ENCODE measurements at regions not wholly inside any gene's neighbourhood (a gene's known extent, or its start where the extent isn't known, plus 50 kb on each side); places are given as distances from the start of the nearest gene placed in this dataset.

DNA sequence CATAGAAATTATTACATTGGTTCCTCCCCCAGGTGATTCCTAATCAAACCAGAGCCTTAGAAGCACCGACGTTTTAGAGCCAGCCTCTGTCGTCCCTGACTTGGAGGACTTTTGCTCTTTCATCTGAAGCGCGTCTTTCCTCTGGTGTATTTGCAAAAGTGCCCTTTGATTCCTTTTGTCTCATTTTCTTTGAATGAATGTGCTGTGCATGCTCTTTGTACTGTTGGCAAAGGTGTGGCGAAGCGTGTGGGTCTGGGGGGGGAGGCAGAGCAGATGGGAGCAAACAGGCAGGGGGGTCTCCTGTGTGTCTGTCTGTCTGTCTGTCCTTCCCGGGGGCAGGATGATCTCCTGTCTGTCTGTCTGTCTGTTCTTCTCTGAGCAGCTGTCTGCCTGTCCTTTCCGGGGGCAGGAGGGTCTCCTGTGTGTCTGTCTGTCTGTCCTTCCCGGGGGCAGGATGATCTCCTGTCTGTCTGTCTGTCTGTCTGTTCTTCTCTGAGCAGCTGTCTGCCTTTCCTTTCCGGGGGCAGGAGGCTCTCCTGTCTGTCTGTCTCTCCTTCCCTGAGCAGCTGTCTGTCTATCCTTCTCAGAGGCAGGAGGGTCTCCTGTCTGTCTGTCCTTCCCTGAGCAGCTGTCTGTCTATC is 205.5 kb upstream of the MYT1L start:
- no peaks in the 10 kb centered on the region for H3K27me3 ChIP-seq (ENCODE audit: insufficient read depth)
- no peak overlapping the region for H3K9ac ChIP-seq
- H3K4me1 ChIP-seq (ENCODE audit: control insufficient read depth in 1 of 2, insufficient read depth in 2 of 2, low read depth in 1 of 2, low read length in 1 of 2): no peaks in the 10 kb centered on the region
- no peaks in the 10 kb centered on the region for H3K79me2 ChIP-seq (ENCODE audit: insufficient read depth)
- H2AFZ ChIP-seq (ENCODE audit: low read depth): no peak overlapping the region
- H3K9me2 ChIP-seq: no peaks in the 10 kb centered on the region
- TF ChIP-seq YY1 (IDR thresholded peaks at IDR 0.05; ENCODE audit: low read depth) (no peak), GABPA (IDR thresholded peaks at IDR 0.05; ENCODE audit: low read depth) (no peak), POLR2AphosphoS5 (IDR thresholded peaks at IDR 0.05; ENCODE audit: low read depth, low read length) (no peak), NFIC (IDR thresholded peaks at IDR 0.05; ENCODE audit: borderline replicate concordance) (no peak), SMC3 (IDR thresholded peaks at IDR 0.05; ENCODE audit: low read depth, low read length) (no peak)
- TF ChIP-seq, protein P1, sequence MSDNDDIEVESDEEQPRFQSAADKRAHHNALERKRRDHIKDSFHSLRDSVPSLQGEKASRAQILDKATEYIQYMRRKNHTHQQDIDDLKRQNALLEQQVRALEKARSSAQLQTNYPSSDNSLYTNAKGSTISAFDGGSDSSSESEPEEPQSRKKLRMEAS (IDR thresholded peaks at IDR 0.05; ENCODE audit: low read depth): no peak
- TF ChIP-seq, protein P2, sequence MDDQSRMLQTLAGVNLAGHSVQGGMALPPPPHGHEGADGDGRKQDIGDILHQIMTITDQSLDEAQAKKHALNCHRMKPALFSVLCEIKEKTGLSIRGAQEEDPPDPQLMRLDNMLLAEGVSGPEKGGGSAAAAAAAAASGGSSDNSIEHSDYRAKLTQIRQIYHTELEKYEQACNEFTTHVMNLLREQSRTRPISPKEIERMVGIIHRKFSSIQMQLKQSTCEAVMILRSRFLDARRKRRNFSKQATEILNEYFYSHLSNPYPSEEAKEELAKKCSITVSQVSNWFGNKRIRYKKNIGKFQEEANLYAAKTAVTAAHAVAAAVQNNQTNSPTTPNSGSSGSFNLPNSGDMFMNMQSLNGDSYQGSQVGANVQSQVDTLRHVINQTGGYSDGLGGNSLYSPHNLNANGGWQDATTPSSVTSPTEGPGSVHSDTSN (IDR thresholded peaks at IDR 0.05): no peak
- TF ChIP-seq, protein P3, sequence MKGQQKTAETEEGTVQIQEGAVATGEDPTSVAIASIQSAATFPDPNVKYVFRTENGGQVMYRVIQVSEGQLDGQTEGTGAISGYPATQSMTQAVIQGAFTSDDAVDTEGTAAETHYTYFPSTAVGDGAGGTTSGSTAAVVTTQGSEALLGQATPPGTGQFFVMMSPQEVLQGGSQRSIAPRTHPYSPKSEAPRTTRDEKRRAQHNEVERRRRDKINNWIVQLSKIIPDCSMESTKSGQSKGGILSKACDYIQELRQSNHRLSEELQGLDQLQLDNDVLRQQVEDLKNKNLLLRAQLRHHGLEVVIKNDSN (IDR thresholded peaks at IDR 0.05; ENCODE audit: borderline replicate concordance, low read depth): no peak
- TF ChIP-seq, protein P4, sequence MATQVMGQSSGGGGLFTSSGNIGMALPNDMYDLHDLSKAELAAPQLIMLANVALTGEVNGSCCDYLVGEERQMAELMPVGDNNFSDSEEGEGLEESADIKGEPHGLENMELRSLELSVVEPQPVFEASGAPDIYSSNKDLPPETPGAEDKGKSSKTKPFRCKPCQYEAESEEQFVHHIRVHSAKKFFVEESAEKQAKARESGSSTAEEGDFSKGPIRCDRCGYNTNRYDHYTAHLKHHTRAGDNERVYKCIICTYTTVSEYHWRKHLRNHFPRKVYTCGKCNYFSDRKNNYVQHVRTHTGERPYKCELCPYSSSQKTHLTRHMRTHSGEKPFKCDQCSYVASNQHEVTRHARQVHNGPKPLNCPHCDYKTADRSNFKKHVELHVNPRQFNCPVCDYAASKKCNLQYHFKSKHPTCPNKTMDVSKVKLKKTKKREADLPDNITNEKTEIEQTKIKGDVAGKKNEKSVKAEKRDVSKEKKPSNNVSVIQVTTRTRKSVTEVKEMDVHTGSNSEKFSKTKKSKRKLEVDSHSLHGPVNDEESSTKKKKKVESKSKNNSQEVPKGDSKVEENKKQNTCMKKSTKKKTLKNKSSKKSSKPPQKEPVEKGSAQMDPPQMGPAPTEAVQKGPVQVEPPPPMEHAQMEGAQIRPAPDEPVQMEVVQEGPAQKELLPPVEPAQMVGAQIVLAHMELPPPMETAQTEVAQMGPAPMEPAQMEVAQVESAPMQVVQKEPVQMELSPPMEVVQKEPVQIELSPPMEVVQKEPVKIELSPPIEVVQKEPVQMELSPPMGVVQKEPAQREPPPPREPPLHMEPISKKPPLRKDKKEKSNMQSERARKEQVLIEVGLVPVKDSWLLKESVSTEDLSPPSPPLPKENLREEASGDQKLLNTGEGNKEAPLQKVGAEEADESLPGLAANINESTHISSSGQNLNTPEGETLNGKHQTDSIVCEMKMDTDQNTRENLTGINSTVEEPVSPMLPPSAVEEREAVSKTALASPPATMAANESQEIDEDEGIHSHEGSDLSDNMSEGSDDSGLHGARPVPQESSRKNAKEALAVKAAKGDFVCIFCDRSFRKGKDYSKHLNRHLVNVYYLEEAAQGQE (IDR thresholded peaks at IDR 0.05; ENCODE audit: low read depth, low read length): no peak
- H3K27ac ChIP-seq (ENCODE audit: low read depth in 2 of 2, low read length in 1 of 2): no peak overlapping the region
- no peaks in the 10 kb centered on the region for H3F3A ChIP-seq (replicated peaks; ENCODE audit: insufficient read depth)
- no peaks in the 10 kb centered on the region for H3K36me3 ChIP-seq (replicated peaks in 1 of 2; ENCODE audit: control insufficient read depth in 1 of 2, insufficient read depth in 2 of 2, low read length in 1 of 2)
- 34% methylated on average over 11 of the region's 11 CpGs for WGBS (ENCODE audit: low lambda C conversion rate)
- POLR2A ChIA-PET: no interaction called here
- H3K4me3 ChIP-seq (ENCODE audit: low read depth in 2 of 2, low read length in 1 of 2): no peak overlapping the region
- H4K20me1 ChIP-seq (ENCODE audit: insufficient read depth): no peaks in the 10 kb centered on the region
- no peak for DNase-seq
- CTCF ChIA-PET: no interaction called here
- no peaks in the 10 kb centered on the region for H3K9me3 ChIP-seq
- H3K4me2 ChIP-seq: no peak overlapping the region

DNA sequence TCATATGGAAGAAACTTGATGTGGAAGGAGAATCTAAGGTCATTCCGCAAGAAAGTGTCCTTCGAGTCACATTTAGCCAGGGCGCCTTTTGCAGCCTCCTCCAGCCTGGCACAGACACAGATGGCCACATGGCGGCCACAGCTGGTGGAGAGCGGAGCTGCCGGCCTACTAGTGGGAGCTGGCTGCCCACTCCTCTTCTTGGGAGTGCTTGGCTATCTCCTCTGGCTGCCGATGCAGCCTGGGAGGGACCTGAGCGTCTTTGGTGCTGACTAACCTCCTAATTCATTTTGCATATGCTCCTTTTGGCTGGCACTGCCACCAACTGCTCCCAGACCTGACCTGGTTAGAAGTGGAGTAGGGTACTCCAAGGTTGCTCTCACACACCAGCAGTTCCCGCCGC is 199.3 kb upstream of the MYT1L start:
- H4K20me1 ChIP-seq (ENCODE audit: insufficient read depth): no peaks in the 10 kb centered on the region
- no peaks in the 10 kb centered on the region for H3K79me2 ChIP-seq (ENCODE audit: insufficient read depth)
- no peaks in the 10 kb centered on the region for H3K36me3 ChIP-seq (replicated peaks in 1 of 2; ENCODE audit: control insufficient read depth in 1 of 2, insufficient read depth in 2 of 2, low read length in 1 of 2)
- no peak overlapping the region for H3K9ac ChIP-seq
- DNase-seq: no peak
- no peaks in the 10 kb centered on the region for H3K4me1 ChIP-seq (ENCODE audit: control insufficient read depth in 1 of 2, insufficient read depth in 2 of 2, low read depth in 1 of 2, low read length in 1 of 2)
- H3K9me3 ChIP-seq: no peaks in the 10 kb centered on the region; the same call in 1 of the 2 replicates
- no peaks in the 10 kb centered on the region for H3K27me3 ChIP-seq (ENCODE audit: insufficient read depth)
- POLR2A ChIA-PET: no interaction called here
- CTCF ChIA-PET: interaction anchor here (0.9 to 1.1 kb wide), 2 partner anchors 9 to 84 kb away, joined by 3 read pairs; no protein-coding TSS in a partner anchor
- 47% methylated on average over 7 of the region's 10 CpGs for WGBS (ENCODE audit: low lambda C conversion rate)
- H2AFZ ChIP-seq (ENCODE audit: low read depth): no peak overlapping the region
- no peak overlapping the region for H3K4me3 ChIP-seq (ENCODE audit: low read depth in 2 of 2, low read length in 1 of 2)
- H3F3A ChIP-seq (replicated peaks; ENCODE audit: insufficient read depth): no peaks in the 10 kb centered on the region
- TF ChIP-seq, protein P2 (IDR thresholded peaks at IDR 0.05): no peak
- peak; percentile 27; the same call in 1 of the 2 replicates for TF ChIP-seq RAD21 (IDR thresholded peaks at IDR 0.05; ENCODE audit: low read length)
- no peaks in the 10 kb centered on the region for H3K9me2 ChIP-seq
- no peak overlapping the region for H3K27ac ChIP-seq (ENCODE audit: low read depth in 2 of 2, low read length in 1 of 2)
- H3K4me2 ChIP-seq: no peak overlapping the region
